Nucleus accumbens (tissue), 56 donors: ENCODE measurements at regions not wholly inside any gene's neighbourhood (a gene's known extent, or its start where the extent isn't known, plus 50 kb on each side); places are given as distances from the start of the nearest gene placed in this dataset.
A peak's percentile ranks its signal among the peaks of the same experiment; 100 is the strongest.
"Not testable (repeated sequence)": the region's sequence is repeated elsewhere in the genome, so short reads cannot be mapped to it uniquely, and the experiment has no call there.

ENCODE experiments used
- DNase-seq, 56 donors: peaks; one replicate each; lab custom pipeline; 2025; lab: John Stamatoyannopoulos, UW

GRCh38 chr7:126022452-126022851, 1092.8 kb upstream of the POT1 start:
- DNase-seq, result no peak

DNA sequence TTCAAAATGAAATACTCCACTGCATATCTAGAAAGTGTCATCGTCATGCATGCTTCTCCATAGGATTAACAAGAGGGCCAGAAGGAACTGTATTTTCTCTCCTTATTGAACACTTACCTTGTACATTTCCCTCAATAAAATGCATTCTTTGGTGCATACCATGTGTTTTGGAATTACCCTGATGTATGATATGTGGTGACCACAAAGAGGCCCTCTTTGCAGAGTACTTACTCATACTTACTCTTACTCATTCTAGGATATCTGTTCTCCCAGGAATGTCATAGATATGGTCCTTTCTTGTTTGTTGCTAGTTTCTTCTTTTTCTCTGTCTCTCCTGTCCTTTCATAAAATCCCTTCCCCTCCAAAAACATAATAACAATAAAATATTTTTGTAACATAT, 1087.1 kb upstream of the POT1 start:
- no peak for DNase-seq

DNA sequence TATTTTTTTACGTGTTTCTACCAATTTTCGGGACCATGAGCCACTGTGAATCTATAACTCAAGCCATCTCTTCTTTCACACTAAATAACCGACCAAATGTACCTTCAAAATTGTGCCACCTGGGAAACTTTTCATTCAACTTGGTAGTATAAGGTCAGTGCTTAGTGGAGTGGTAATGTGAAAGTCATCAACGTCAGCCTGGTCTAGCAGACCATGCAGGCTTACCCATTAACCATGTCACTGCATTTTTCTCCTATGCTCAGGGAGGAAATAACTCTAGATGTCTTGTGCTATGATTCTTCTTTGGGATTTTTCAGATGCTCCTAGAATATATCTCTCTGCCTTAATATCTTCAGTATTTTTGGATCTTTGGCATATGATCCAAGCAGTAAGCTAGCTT, 1075.4 kb upstream of the POT1 start:
- DNase-seq, result no peak

DNA sequence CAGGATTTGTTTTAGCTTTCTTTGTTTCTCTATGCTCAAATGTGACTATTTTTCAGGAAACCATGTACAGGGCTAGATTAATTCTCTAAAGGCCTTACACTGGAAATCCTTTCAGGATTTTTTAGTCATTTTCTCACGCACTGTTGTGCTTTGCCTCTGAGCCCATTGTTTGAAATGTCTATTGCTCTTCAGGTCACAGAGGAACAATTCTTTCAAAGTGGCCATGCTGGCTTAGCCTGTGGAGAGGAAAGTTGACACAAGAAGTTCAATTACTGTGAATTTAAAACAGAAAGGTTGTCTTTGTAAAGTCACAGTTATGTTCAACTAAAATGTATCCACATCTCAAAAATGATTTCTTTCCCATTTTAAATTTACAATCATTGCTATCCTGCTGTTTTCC, 1071.7 kb upstream of the POT1 start:
- no peak for DNase-seq

- DNase-seq, result no peak
Observed at GRCh38 chr7:125984795-125985194, 1055.2 kb upstream of the POT1 start.

DNA sequence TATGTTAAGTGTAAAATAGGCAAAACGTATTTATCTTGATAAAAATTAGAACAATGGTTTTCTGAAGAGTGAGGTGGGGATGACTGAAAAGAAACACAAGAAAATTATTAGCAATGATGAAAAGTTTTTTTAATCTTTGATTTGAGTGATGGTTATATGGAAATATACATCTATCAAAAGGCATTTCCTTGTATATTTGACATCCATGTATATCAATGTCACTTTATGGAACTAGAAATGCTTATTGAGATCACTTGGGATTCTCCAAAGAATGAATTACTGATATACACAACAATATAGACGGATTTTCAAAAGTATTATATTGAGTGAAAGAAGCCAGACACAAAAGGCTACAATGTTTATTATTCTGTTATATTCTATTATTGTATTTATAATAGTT, 1042.0 kb upstream of the POT1 start:
- no peak for DNase-seq

DNA sequence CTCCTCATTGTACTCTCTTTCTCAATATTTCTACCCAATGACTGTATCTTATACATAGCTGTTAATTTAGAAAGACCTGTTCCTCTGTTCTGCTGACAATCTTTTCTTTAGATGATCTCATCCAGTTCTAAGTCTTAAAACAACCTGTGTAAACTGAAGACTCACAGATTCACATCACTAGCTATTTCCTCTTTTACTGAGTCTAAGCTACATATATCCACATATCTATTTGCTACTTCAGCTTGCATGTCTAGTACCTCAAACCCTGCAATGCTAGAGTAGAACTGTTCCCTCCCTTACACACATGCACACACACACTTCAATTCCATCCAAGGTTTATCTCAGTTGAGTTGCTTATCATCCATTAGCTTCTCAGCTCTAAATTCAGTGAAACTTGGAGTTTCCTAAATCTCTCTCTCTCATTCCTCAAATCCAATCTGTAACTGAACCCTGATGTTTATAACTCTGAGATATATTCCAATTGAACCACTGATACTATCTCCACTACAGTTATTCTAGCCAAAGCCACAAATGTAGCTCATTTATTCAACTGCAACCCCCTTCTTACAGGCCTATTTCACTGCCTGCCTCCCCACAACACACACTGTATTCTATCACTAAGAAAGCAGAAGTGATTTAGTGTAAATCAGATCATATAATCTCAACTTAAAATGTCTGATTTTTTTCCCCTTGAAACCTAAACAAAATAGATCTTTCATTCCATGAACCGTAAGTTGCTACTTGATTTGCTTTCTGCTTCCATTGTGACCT, 1036.8 kb upstream of the POT1 start:
- DNase-seq, result no peak

DNA sequence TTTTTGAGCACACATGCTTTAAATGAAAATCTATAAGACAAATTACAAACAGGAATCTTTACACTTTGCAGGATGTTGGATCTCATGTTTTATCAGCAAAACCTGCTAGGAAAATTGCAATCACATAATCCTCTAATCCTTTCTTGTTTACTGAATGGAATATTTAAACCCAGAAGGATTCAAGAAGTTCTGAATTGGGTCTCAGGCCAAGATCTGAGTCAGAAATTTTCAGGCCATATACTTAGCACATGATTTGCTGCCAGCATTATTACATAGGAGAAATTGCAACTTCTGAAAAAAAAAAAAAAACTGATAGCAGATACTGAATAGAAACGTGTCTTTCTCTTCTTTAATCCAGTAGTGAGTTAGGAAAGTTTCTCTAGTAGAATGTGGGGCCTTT, 1005.3 kb upstream of the POT1 start:
- DNase-seq, result no peak

- peak in 9 of 56 donors; percentile 1 to 20 (median 4) for DNase-seq
Observed at GRCh38 chr7:125934539-125934938, 1004.9 kb upstream of the POT1 start.

DNA sequence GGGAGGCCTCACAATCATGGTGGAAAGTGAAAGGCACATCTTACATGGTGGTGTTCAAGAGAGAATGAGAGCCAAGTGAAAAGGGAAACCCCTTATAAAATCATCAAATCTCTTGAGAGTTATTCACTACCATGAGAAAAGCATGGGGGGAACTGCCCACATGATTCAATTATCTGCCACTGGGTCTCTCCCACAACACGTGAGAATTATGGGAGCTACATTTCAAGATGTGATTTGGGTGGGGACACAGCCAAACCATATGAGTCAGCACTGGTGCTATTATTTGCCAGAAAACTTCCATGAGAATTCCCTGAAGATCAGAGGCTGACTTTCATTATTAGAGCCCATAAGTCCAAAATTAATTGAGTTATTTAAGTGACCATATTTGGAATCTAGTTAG, 1001.2 kb upstream of the POT1 start:
- no peak for DNase-seq

- no peak for DNase-seq
Observed at GRCh38 chr7:125927556-125927955, 997.9 kb upstream of the POT1 start.

GRCh38 chr7:125926621-125927020, 997.0 kb upstream of the POT1 start:
- DNase-seq, result no peak

DNA sequence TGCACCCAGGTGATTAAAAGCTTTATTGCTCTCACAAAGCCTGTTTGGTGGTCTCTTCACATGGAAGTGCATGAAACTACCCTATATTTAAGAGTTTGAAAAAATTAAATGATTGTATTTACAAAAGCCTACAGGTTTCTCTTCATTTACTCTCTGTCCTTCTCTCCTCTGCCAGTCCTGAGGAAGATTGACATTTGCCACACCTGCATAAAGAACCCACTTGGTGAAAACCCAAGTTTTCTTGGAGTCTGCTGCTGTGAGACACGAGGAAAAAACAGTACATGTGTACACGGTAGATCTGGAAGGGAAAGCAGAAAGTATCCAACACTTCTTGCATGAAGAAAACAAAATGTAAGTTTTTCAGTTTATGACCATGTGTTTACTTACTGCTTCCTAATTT, 994.4 kb upstream of the POT1 start:
- DNase-seq, result no peak

GRCh38 chr7:125915381-125915948, 985.8 kb upstream of the POT1 start:
- not testable (repeated sequence) for DNase-seq

- DNase-seq, result no peak
Observed at GRCh38 chr7:125908711-125909110, 979.1 kb upstream of the POT1 start.

DNA sequence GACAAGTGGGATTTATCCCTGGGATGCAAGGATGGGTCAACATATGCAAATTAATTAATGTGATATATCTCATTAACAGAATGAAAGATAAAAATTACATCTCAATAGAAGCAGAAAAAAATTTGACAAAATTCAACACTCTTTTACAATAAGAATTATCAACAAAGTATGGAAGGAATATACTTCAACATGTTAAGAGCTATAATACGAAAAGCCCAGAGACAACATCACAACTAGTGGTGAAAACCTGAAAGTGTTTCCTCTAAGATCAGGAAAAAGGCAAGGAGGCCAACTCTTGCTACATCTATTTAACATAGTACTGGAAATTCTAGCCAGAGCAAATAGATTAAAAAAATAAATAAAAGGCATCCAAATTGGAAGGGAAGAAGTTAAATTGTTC, 970.0 kb upstream of the POT1 start:
- no peak for DNase-seq

DNA sequence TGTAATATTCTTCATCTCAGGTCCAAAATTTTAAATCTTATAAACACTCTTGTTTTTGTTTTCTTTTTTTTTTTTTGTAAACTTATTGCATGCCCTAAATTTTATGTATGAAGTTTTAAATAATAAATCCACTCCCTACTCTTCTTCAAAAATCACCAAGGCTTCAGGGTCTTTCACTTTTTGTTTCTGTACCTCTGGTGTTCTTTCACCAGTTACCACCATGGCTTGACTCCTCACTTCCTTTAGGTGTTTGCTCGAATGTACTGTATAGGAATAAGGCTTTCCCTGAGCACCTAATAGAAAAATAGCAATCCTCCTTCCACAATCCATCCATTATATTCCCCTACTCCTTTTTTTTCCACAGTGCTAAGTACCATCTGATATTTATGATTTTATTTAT, 962.8 kb upstream of the POT1 start:
- no peak for DNase-seq

GRCh38 chr7:125878988-125879387, 949.4 kb upstream of the POT1 start:
- no peak for DNase-seq

DNA sequence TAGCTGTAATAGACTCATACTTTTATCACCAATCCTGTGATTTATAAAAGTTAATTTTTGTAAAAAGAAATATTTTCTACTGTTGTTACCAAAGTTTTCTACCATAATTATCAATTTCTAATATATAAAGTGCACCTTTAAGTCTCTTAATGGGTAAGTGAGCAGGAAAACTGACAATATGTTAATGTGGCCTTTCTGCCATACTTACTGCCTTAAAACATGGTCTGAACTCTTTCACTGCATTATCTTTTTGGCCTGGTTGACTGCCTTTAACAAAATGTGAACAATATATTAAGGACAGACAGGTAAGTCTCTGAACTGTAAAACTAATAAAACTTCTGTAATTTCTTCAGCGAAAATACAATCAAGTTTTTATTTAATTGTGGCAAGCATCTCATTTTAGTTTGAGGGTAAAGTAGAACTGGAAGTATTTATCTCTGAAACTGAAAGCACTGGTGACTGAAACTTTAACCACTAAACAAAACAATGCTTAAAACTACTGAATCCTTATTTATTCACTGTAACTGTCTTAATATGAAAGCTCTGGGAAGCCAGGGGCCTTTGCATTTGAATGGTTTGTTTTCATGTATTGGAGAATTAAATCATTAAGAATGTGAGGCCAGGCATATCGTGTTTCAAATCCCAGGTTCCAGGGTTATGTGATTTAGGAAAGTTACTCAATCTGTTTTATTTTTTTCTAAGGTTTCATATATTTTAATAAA, 948.8 kb upstream of the POT1 start:
- no peak for DNase-seq

DNA sequence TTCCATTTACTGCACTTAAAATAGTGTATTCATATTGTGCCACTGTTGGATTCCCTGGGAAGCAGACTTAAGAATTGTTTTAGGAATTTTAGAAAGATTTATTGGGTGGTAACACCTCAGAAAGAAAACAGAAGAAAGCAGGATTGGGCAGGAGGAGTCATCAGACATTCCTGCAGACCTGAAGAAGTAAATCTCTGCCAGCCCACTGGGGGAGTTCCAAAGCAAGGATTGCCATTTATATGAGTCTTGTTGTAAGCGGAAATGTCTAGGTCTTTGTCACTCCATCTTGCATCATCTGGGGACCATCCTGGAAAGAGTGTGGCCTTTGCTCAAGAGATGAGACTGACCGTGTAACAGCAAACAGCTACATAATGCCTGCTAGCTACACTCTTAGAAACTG, 947.6 kb upstream of the POT1 start:
- DNase-seq, result no peak

DNA sequence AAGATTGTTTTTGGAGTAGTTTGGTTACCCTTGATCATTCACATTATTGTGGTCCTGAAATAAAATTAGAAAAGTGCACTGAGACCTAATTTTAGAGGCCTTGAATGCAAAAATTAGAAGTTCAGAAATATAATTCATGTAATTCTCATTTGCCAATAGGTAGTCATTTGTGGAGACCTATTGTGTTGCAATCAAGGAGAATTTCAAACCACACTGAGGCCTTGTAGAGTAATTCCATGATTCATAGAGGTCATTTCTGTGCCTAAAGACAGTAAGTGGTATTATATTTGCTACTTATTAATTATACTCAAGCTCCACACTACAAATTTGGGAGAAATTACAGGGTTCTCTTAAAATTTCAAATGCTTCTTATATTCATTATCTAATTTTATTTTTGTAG, 946.8 kb upstream of the POT1 start:
- DNase-seq, result no peak

- DNase-seq, result no peak
Observed at GRCh38 chr7:125871431-125871830, 941.8 kb upstream of the POT1 start.
